Stomach (tissue), 8 donors: ENCODE measurements at regions not wholly inside any gene's neighbourhood (a gene's known extent, or its start where the extent isn't known, plus 50 kb on each side); places are given as distances from the start of the nearest gene placed in this dataset.
A peak's percentile ranks its signal among the peaks of the same experiment; 100 is the strongest.
"Not testable (repeated sequence)": the region's sequence is repeated elsewhere in the genome, so short reads cannot be mapped to it uniquely, and the experiment has no call there.

ENCODE experiments used
- DNase-seq, 2 donors: peaks; one replicate each; pipeline versions ENCODE4 v3.0.0 to v3.0.0-alpha.2; 2013 to 2019
- H3K27ac ChIP-seq, 5 donors: fragments of 200-600 bp in 4 of 5; sonication (generic) in 4 of 5; one replicate each; pipeline ENCODE4 v1.5.1; 2013 to 2019; ENCODE audit warnings: mild to moderate bottlenecking in 1 of 5, moderate library complexity in 1 of 5
- H3K27me3 ChIP-seq, 3 donors: fragments of 200-600 bp; sonication (generic); one replicate each; pipeline ENCODE4 v1.5.1; 2017 to 2019; ENCODE audit warnings: mixed run types in 1 of 3
- H3K36me3 ChIP-seq, 4 donors: fragments of 200-600 bp; sonication (generic); 1 replicate in 3 of 4; 2 replicates in 1 of 4; pipeline ENCODE4 v1.5.1; 2016 to 2019
- H3K4me1 ChIP-seq, 4 donors: fragments of 200-600 bp; sonication (generic); one replicate each; pipeline ENCODE4 v1.5.1; 2016 to 2019
- H3K4me3 ChIP-seq, 4 donors: fragments of 200-600 bp; sonication (generic) in 3 of 4; one replicate each; pipeline ENCODE4 v1.5.1; 2016 to 2019; ENCODE audit warnings: mild to moderate bottlenecking in 1 of 4
- H3K9me3 ChIP-seq, 4 donors: fragments of 200-600 bp; sonication (generic); one replicate each; pipeline ENCODE4 v1.5.1; 2016 to 2019
- CTCF ChIP-seq, 7 experiments: fragments of 450-650 bp in 4 of 7; fragments of 200-600 bp in 3 of 7; sonication (generic) in 3 of 7; IDR thresholded peaks; one replicate each; pipeline ENCODE4 v1.5.1; 2016 to 2019; ENCODE audit warnings: antibody characterized with exemption in 7 of 7, control low read depth in 2 of 7, mild to moderate bottlenecking in 1 of 7
- EP300 ChIP-seq: sonication (generic); formaldehyde crosslinking; IDR thresholded peaks from one replicate; pipeline ENCODE4 v1.6.1; 2017; ENCODE audit warnings: antibody characterized with exemption
- POLR2A ChIP-seq, 4 donors: fragments of 450-650 bp; IDR thresholded peaks; one replicate each; pipeline ENCODE4 v1.6.1; 2016; ENCODE audit warnings: antibody characterized with exemption in 4 of 4, control low read depth in 2 of 4, mild to moderate bottlenecking in 1 of 4, moderate library complexity in 1 of 4
- POLR2AphosphoS5 ChIP-seq, 3 donors: sonication (generic); formaldehyde crosslinking; IDR thresholded peaks; one replicate each; pipeline ENCODE4 v1.6.1; 2016; ENCODE audit warnings: antibody characterized with exemption in 3 of 3
- WGBS, 5 donors: extraction: QIAGEN DNeasy Blood & Tissue Kit in 3 of 5; methylation state at CpG; one replicate each; pipeline versions ENCODE4 v1.1.5 to v1.1.7; 2013 to 2018; 5-methylcytosine and 5-hydroxymethylcytosine counted together
- intact Hi-C: fragments of 100-400 bp; cut with DNase I; formaldehyde crosslinking; loops from one replicate; pipeline ENCODE4 v1.15.1; 2023; ENCODE audit warnings: low total_unique reads
- donor health status: healthy with polysubstance abuse.
- donor health status: Bipolar disorder and iron deficiency.
- donor health status: healthy.

GRCh38 chr12:91743704-91744321, 401.8 kb downstream of the BTG1 start:
- no peaks in the 10 kb centered on the region for H3K4me1 ChIP-seq
- H3K36me3 ChIP-seq = no peaks in the 10 kb centered on the region
- WGBS, 5 donors = 76 to 86% (median 85%) methylated on average over 7 of the region's 7 CpGs
- TF ChIP-seq EP300 = no peak
- no peak for TF ChIP-seq POLR2AphosphoS5 (IDR thresholded peaks at IDR 0.05)
- no peak for TF ChIP-seq CTCF (IDR thresholded peaks at IDR 0.05)
- no peak for TF ChIP-seq POLR2A (IDR thresholded peaks at IDR 0.05)
- H3K4me3 ChIP-seq = no peak overlapping the region
- H3K9me3 ChIP-seq = no peaks in the 10 kb centered on the region
- H3K27ac ChIP-seq = no peak overlapping the region
- DNase-seq = peak in 1 of 2 donors; percentile 27
- intact Hi-C loops = no loop called here
- no peaks in the 10 kb centered on the region for H3K27me3 ChIP-seq

- Histone ChIP-seq H3K4me1 (no peaks in the 10 kb centered on the region), H3K4me3 (no peak overlapping the region), H3K9me3 (no peaks in the 10 kb centered on the region), H3K36me3 (no peaks in the 10 kb centered on the region), H3K27ac (no peak overlapping the region), H3K27me3 (no peaks in the 10 kb centered on the region)
- intact Hi-C loops = no loop called here
- WGBS, 5 donors = 88 to 96% (median 91%) methylated on average over 5 of the region's 5 CpGs
- DNase-seq = peak in 1 of 2 donors; percentile 20
- no peak for TF ChIP-seq CTCF (IDR thresholded peaks at IDR 0.05)
- no peak for TF ChIP-seq EP300
- TF ChIP-seq POLR2A (IDR thresholded peaks at IDR 0.05) = no peak
- no peak for TF ChIP-seq POLR2AphosphoS5 (IDR thresholded peaks at IDR 0.05)
These were observed 402.4 kb downstream of the BTG1 start for GRCh38 chr12:91743280-91743679.

- Histone ChIP-seq H3K4me3 (no peak overlapping the region), H3K27me3 (no peaks in the 10 kb centered on the region), H3K27ac (no peak overlapping the region), H3K4me1 (no peaks in the 10 kb centered on the region), H3K9me3 (no peaks in the 10 kb centered on the region), H3K36me3 (no peaks in the 10 kb centered on the region)
- TF ChIP-seq POLR2A (IDR thresholded peaks at IDR 0.05) = no peak
- no peak for TF ChIP-seq POLR2AphosphoS5 (IDR thresholded peaks at IDR 0.05)
- TF ChIP-seq EP300 = no peak
- TF ChIP-seq CTCF (IDR thresholded peaks at IDR 0.05) = no peak
- intact Hi-C loops = no loop called here
- DNase-seq = no peak
- 74 to 91% (median 85%) methylated on average over 2 of the region's 2 CpGs for WGBS, 5 donors
These were observed 403.7 kb downstream of the BTG1 start for GRCh38 chr12:91741932-91742331.

GRCh38 chr12:91733846-91734245, 411.8 kb downstream of the BTG1 start:
- H3K4me3 ChIP-seq, H3K9me3 ChIP-seq, H3K27me3 ChIP-seq, H3K4me1 ChIP-seq, H3K27ac ChIP-seq, DNase-seq, intact Hi-C loops, H3K36me3 ChIP-seq: not testable (repeated sequence)
- WGBS, 5 donors = 93 to 100% (median 97%) methylated on average over 1 of the region's 1 CpG

- Histone ChIP-seq H3K4me1 (no peaks in the 10 kb centered on the region), H3K27ac (no peak overlapping the region), H3K9me3 (no peaks in the 10 kb centered on the region), H3K36me3 (no peaks in the 10 kb centered on the region), H3K27me3 (no peaks in the 10 kb centered on the region), H3K4me3 (no peak overlapping the region)
- TF ChIP-seq EP300 = no peak
- no peak for TF ChIP-seq POLR2AphosphoS5 (IDR thresholded peaks at IDR 0.05)
- no peak for TF ChIP-seq POLR2A (IDR thresholded peaks at IDR 0.05)
- no peak for TF ChIP-seq CTCF (IDR thresholded peaks at IDR 0.05)
- 48 to 74% (median 55%) methylated on average over 1 of the region's 1 CpG for WGBS, 5 donors
- intact Hi-C loops = no loop called here
- DNase-seq = no peak
These were observed 413.6 kb downstream of the BTG1 start for GRCh38 chr12:91732086-91732485.
